ENCODE measurements at regions not wholly inside any gene's neighbourhood (a gene's known extent, or its start where the extent isn't known, plus 50 kb on each side); places are given as distances from the start of the nearest gene placed in this dataset.

DNA sequence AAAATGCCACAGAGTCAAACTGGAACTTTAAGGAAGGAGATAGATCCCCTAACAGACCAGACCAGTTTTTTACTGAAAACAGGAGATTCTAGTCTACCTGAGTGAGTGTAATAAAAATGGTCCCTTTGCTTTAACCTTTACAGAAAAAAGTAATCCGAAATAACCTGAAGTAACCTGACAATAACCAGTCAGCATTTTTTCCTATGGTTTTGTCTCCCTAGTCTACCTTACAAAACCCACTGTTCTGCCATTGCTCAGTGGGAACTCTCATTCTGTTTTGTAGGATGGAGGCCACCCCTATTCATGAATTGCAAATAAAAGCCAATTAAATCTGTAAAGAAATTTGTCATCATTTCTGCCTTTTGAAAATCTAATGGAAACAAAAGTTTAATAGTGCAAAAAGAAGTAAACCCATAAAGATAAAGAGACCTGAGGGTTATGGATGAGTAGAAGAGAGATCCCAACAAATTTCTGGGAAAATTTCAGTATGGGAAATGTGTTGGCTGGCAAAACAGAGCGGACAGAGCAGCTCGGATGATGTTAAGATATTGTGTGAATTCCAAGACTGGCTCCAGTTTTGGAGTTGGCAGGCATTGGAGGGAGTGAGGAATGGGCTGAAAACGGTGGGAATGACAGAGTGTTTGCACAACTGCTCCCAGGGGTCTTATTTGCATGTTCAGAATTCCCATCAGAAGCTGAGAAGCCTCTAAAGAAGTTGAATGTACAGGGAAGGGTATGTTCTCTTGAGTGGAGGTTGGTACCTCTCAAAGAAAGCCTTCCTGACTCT lies 104.7 kb upstream of the RALGAPA2 start:
- no peaks in the 10 kb centered on the region for H3K27me3 ChIP-seq (ENCODE audit: control insufficient read depth, insufficient read depth, low read length)
- no peak for TF ChIP-seq CTCF (IDR thresholded peaks at IDR 0.05; ENCODE audit: insufficient read depth, low read length, severe bottlenecking)
- no peak for FAIRE-seq
- H3K4me3 ChIP-seq (ENCODE audit: low read depth, low read length): no peak overlapping the region
- no peaks in the 10 kb centered on the region for H3K36me3 ChIP-seq (ENCODE audit: control insufficient read depth, insufficient read depth, low read length)
- DNase-seq (ENCODE audit: low read depth): no peak

GRCh38 chr20:20815711-20816455 lies 103.4 kb upstream of the RALGAPA2 start:
- peak; percentile 3 for DNase-seq (ENCODE audit: low read depth)
- Histone ChIP-seq H3K36me3 (ENCODE audit: control insufficient read depth, insufficient read depth, low read length) (no peaks in the 10 kb centered on the region), H3K27me3 (ENCODE audit: control insufficient read depth, insufficient read depth, low read length) (no peaks in the 10 kb centered on the region), H3K4me3 (ENCODE audit: low read depth, low read length) (no peak overlapping the region)
- no peak for FAIRE-seq
- TF ChIP-seq CTCF (IDR thresholded peaks at IDR 0.05; ENCODE audit: insufficient read depth, low read length, severe bottlenecking): no peak

- H3K27me3 ChIP-seq (ENCODE audit: control insufficient read depth, insufficient read depth, low read length): no peaks in the 10 kb centered on the region
- DNase-seq (ENCODE audit: low read depth) (no peak), FAIRE-seq (no peak)
- H3K36me3 ChIP-seq (ENCODE audit: control insufficient read depth, insufficient read depth, low read length): no peaks in the 10 kb centered on the region
- H3K4me3 ChIP-seq (ENCODE audit: low read depth, low read length): no peak overlapping the region
- TF ChIP-seq CTCF (IDR thresholded peaks at IDR 0.05; ENCODE audit: insufficient read depth, low read length, severe bottlenecking): no peak
These were observed 102.2 kb upstream of the RALGAPA2 start for GRCh38 chr20:20814685-20815084.

DNA sequence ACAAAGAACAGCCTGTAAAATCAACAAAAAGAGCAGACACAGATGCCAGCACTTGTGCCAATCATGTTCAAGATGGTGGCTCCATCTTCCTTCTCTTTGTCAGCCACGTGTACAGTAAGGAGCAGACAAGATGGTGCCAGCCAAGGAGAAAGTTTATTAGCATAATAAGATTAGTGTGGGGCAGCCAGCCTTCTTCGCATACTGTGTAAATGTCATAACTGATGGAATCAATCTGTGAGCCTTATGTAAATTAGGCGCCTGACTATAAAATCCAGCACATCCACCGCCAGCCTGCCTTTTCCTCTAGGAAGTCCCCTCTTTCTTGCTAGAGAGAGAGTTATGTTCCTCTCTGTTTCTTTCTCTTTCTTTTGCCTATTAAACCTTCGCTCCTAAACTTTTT lies 99.7 kb upstream of the RALGAPA2 start:
- FAIRE-seq (no peak), DNase-seq (ENCODE audit: low read depth) (no peak)
- no peak overlapping the region for H3K4me3 ChIP-seq (ENCODE audit: low read depth, low read length)
- no peaks in the 10 kb centered on the region for H3K27me3 ChIP-seq (ENCODE audit: control insufficient read depth, insufficient read depth, low read length)
- no peak for TF ChIP-seq CTCF (IDR thresholded peaks at IDR 0.05; ENCODE audit: insufficient read depth, low read length, severe bottlenecking)
- no peaks in the 10 kb centered on the region for H3K36me3 ChIP-seq (ENCODE audit: control insufficient read depth, insufficient read depth, low read length)

DNA sequence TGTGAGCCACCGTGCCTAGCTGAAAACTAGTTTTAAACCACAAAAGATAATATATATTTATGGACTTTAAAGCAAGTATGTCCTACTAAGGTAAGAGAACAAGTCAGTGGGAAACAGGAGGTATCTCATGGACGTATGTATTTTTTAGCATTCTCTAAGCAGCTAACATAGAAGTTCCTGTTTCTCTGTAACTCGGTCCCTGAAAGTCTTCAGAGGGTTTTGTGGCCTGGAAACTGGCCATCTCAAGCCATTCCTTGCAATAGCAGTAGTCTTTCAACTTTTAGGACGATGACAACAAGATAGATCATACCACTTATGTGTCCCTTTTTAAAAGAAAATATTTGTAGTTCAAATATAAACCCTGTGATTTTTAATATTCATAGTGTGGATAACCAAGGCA lies 95.6 kb upstream of the RALGAPA2 start:
- Histone ChIP-seq H3K36me3 (ENCODE audit: control insufficient read depth, insufficient read depth, low read length) (no peaks in the 10 kb centered on the region), H3K4me3 (ENCODE audit: low read depth, low read length) (no peak overlapping the region), H3K27me3 (ENCODE audit: control insufficient read depth, insufficient read depth, low read length) (no peaks in the 10 kb centered on the region)
- no peak for FAIRE-seq
- no peak for DNase-seq (ENCODE audit: low read depth)
- no peak for TF ChIP-seq CTCF (IDR thresholded peaks at IDR 0.05; ENCODE audit: insufficient read depth, low read length, severe bottlenecking)
